OCI-LY1 (cell line): ENCODE measurements at regions not wholly inside any gene's neighbourhood (a gene's known extent, or its start where the extent isn't known, plus 50 kb on each side); places are given as distances from the start of the nearest gene placed in this dataset.

Experiments
- H2AFZ ChIP-seq: fragments of 200-600 bp; sonication (generic), shearing (Covaris generic); 2 replicates; pipeline ENCODE4 v1.6.0; 2014; ENCODE audit warnings: antibody characterized with exemption, mild to moderate bottlenecking, low read length
- H3F3A ChIP-seq: fragments of 200-600 bp; sonication (generic), shearing (Covaris generic); 2 replicates; pipeline ENCODE4 v1.6.0; 2014; ENCODE audit warnings: mild to moderate bottlenecking, antibody characterized with exemption, low read length, moderate library complexity; ENCODE audit not compliant: insufficient read depth
- H3K27ac ChIP-seq: fragments of 200-600 bp; sonication (generic); 2 replicates; pipeline ENCODE4 v1.5.1; 2014; ENCODE audit warnings: low read length, mixed run types, mild to moderate bottlenecking, low read depth; ENCODE audit not compliant: poor library complexity, severe bottlenecking
- H3K27me3 ChIP-seq: fragments of 200-600 bp; sonication (generic); 2 replicates; pipeline ENCODE4 v1.6.0; 2014; ENCODE audit warnings: antibody characterized with exemption, mild to moderate bottlenecking, low read length, moderate library complexity; ENCODE audit not compliant: insufficient read depth
- H3K36me3 ChIP-seq: fragments of 200-600 bp; sonication (generic); 2 replicates; pipeline ENCODE4 v1.6.1; 2014; ENCODE audit warnings: mild to moderate bottlenecking, antibody characterized with exemption, low read length, moderate library complexity, mixed read lengths; ENCODE audit not compliant: insufficient read depth
- H3K4me1 ChIP-seq: fragments of 200-600 bp; sonication (generic); 2 replicates; pipeline ENCODE4 v1.5.1; 2014; ENCODE audit warnings: mild to moderate bottlenecking, low read length, moderate library complexity; ENCODE audit not compliant: insufficient read depth, severe bottlenecking
- H3K4me2 ChIP-seq: fragments of 200-600 bp; sonication (generic), shearing (Covaris generic); 2 replicates; pipeline ENCODE4 v1.6.1; 2014; ENCODE audit warnings: low read length
- H3K4me3 ChIP-seq: fragments of 200-600 bp; sonication (generic); 2 replicates; pipeline ENCODE4 v1.5.1; 2014; ENCODE audit warnings: low read length, low read depth, mild to moderate bottlenecking, mixed read lengths; ENCODE audit not compliant: poor library complexity, severe bottlenecking
- H3K79me2 ChIP-seq: fragments of 200-600 bp; shearing (Covaris generic); 2 replicates; pipeline ENCODE4 v1.6.1; 2016; ENCODE audit warnings: mixed run types, low read length, mixed read lengths; ENCODE audit not compliant: insufficient read depth
- H3K9ac ChIP-seq: fragments of 200-600 bp; sonication (generic), shearing (Covaris generic); 2 replicates; pipeline ENCODE4 v1.6.1; 2014; ENCODE audit warnings: mild to moderate bottlenecking, low read length, mixed read lengths
- H3K9me2 ChIP-seq: fragments of 200-600 bp; sonication (generic), shearing (Covaris generic); 2 replicates; pipeline ENCODE4 v1.6.1; 2014; ENCODE audit warnings: low read depth, mild to moderate bottlenecking, low read length, mixed read lengths
- H3K9me3 ChIP-seq: fragments of 200-600 bp; shearing (Covaris generic); 2 replicates; pipeline ENCODE4 v1.6.1; 2014; ENCODE audit warnings: low read length, mixed read lengths
- H4K20me1 ChIP-seq: fragments of 200-600 bp; sonication (generic), shearing (Covaris generic); 2 replicates; pipeline ENCODE4 v1.6.0; 2016; ENCODE audit warnings: mild to moderate bottlenecking, low read length; ENCODE audit not compliant: insufficient read depth
- EZH2 ChIP-seq: fragments of 200-600 bp; sonication (generic), shearing (Covaris generic); IDR thresholded peaks from 2 replicates; pipeline ENCODE4 v1.8.0; 2017; ENCODE audit warnings: borderline replicate concordance, mixed run types, mild to moderate bottlenecking, antibody characterized with exemption, low read length, moderate library complexity, mixed read lengths
- TF ChIP-seq, protein P1 (sequence below): fragments of 200-600 bp; sonication (generic), shearing (Covaris generic); IDR thresholded peaks from 2 replicates; pipeline ENCODE4 v1.5.1; 2017; ENCODE audit warnings: mild to moderate bottlenecking, antibody characterized with exemption, low read length, moderate library complexity, mixed read lengths

DNA sequence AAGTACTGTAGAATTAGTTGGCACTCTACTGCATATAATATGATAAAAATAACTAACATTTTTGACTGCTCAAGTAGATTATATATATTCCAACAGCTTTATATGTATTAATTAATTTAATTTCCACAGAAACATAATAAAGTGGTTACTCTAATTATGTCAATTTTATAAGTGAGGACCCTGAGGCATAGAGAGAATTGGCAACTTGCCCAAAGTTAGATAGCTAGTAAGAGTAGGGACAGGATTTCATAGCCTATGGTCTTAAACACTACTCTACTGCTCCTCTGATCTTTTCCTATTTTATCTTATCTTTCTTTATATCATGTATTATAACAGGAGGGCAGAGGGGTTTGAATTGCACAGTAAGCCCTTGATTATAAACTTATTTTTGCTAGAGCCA, 418.7 kb upstream of the SGO1 start:
- H3K79me2 ChIP-seq = no peaks in the 10 kb centered on the region
- no peak for TF ChIP-seq EZH2
- TF ChIP-seq, protein P1, sequence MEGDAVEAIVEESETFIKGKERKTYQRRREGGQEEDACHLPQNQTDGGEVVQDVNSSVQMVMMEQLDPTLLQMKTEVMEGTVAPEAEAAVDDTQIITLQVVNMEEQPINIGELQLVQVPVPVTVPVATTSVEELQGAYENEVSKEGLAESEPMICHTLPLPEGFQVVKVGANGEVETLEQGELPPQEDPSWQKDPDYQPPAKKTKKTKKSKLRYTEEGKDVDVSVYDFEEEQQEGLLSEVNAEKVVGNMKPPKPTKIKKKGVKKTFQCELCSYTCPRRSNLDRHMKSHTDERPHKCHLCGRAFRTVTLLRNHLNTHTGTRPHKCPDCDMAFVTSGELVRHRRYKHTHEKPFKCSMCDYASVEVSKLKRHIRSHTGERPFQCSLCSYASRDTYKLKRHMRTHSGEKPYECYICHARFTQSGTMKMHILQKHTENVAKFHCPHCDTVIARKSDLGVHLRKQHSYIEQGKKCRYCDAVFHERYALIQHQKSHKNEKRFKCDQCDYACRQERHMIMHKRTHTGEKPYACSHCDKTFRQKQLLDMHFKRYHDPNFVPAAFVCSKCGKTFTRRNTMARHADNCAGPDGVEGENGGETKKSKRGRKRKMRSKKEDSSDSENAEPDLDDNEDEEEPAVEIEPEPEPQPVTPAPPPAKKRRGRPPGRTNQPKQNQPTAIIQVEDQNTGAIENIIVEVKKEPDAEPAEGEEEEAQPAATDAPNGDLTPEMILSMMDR = no peak
- H3K4me1 ChIP-seq = no peaks in the 10 kb centered on the region
- no peaks in the 10 kb centered on the region for H3F3A ChIP-seq
- H3K9me3 ChIP-seq = no peaks in the 10 kb centered on the region
- H3K4me3 ChIP-seq = no peak overlapping the region
- H4K20me1 ChIP-seq = no peaks in the 10 kb centered on the region
- no peaks in the 10 kb centered on the region for H3K9me2 ChIP-seq
- H3K27me3 ChIP-seq = no peaks in the 10 kb centered on the region
- no peaks in the 10 kb centered on the region for H3K36me3 ChIP-seq
- H3K4me2 ChIP-seq = no peak overlapping the region
- H3K9ac ChIP-seq = no peak overlapping the region
- no peak overlapping the region for H3K27ac ChIP-seq
- no peak overlapping the region for H2AFZ ChIP-seq

DNA sequence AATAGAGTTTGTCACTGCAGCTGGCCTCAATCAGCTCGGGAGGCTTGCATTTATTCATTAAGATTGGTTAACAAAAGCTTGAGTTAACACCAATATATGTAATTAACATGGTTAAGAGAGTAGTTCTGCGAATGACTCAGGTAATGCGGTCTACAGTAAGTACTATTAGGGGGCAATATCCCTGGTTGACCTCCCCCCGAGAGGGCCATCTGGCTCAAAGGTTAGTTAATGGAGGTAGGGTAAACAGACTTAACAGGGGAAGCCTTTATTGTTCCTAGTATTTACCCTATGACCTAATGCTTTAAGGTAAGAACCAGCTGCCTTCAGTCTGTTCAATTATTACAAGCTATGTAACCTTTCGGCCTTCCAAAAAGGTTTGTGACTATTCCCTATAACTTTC, 403.3 kb upstream of the SGO1 start:
- no peak overlapping the region for H2AFZ ChIP-seq
- no peak for TF ChIP-seq EZH2
- TF ChIP-seq, protein P1 = no peak
- no peaks in the 10 kb centered on the region for H3F3A ChIP-seq
- no peaks in the 10 kb centered on the region for H3K36me3 ChIP-seq
- no peaks in the 10 kb centered on the region for H3K79me2 ChIP-seq
- H3K27ac ChIP-seq = no peak overlapping the region
- H3K9me2 ChIP-seq = no peaks in the 10 kb centered on the region
- H3K4me1 ChIP-seq = no peaks in the 10 kb centered on the region
- H3K9me3 ChIP-seq = no peaks in the 10 kb centered on the region
- no peaks in the 10 kb centered on the region for H4K20me1 ChIP-seq
- no peaks in the 10 kb centered on the region for H3K27me3 ChIP-seq
- H3K4me3 ChIP-seq = no peak overlapping the region
- no peak overlapping the region for H3K4me2 ChIP-seq
- no peak overlapping the region for H3K9ac ChIP-seq

DNA sequence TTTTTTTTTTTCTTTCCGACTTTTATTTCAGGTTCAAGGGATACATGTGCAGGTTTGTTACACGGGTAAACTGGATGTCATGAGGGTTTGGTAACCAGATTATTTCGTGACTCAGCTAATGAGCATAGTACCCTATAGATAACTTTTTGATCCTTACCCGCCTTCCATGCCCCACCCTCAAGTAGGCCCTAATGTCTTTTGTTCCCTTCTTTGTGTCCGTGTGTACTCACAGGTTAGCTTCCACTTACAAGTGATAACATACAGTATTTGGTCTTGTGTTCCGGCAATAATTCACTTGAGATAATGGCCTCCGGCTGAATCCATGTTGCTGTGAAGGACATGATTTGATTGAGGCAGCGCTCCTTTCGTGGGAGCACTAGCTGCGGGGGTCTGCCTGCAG, 402.8 kb upstream of the SGO1 start:
- no peak for TF ChIP-seq EZH2
- TF ChIP-seq, protein P1 = no peak
- Histone ChIP-seq H3K4me1 (no peaks in the 10 kb centered on the region), H3K79me2 (no peaks in the 10 kb centered on the region), H3K36me3 (no peaks in the 10 kb centered on the region), H3K9me3 (no peaks in the 10 kb centered on the region), H3K4me3 (no peak overlapping the region), H3K27ac (no peak overlapping the region), H3K27me3 (no peaks in the 10 kb centered on the region), H3K9me2 (no peaks in the 10 kb centered on the region), H3F3A (no peaks in the 10 kb centered on the region), H2AFZ (no peak overlapping the region), H4K20me1 (no peaks in the 10 kb centered on the region), H3K4me2 (no peak overlapping the region), H3K9ac (no peak overlapping the region)
